ENCODE measurements at regions not wholly inside any gene's neighbourhood (a gene's known extent, or its start where the extent isn't known, plus 50 kb on each side); places are given as distances from the start of the nearest gene placed in this dataset.

DNA sequence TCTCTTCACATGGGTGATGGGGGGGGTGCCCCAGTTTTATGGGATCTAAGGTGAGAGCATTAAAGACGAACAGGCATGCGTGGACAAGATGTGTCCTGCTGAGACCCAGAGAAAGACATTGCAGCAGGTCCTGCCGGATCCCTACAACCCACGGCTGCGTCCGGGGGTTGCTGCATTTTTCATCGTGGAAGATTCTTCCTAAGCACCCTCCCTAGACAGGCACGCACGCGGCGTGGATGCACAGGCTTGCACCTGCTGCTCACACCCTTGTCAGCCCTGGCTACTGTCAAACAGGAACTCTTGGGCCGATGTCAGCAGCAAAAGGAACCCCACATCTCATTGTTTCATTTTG is 280.6 kb upstream of the RTL1 start:
- ATAC-seq: no peak

DNA sequence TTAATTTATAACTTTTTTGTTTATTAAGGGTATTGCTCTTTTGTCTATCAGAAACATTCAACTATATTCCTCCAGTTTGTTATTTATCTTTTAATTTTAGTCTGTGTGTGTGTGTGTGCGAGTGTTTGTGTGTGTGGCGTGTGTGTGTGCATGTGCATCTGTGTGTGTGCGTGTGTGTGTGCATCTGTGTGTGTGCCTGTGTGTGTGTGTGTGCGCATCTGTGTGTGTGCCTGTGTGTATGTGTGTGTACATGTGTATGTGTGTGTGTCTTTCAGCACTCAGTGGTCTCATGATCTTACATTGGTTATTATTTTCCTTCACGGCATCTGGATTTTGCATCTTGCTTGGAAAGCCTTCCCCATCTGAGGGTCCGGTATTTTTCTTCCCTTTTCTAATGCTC is 281.1 kb upstream of the RTL1 start:
- no peak for ATAC-seq

DNA sequence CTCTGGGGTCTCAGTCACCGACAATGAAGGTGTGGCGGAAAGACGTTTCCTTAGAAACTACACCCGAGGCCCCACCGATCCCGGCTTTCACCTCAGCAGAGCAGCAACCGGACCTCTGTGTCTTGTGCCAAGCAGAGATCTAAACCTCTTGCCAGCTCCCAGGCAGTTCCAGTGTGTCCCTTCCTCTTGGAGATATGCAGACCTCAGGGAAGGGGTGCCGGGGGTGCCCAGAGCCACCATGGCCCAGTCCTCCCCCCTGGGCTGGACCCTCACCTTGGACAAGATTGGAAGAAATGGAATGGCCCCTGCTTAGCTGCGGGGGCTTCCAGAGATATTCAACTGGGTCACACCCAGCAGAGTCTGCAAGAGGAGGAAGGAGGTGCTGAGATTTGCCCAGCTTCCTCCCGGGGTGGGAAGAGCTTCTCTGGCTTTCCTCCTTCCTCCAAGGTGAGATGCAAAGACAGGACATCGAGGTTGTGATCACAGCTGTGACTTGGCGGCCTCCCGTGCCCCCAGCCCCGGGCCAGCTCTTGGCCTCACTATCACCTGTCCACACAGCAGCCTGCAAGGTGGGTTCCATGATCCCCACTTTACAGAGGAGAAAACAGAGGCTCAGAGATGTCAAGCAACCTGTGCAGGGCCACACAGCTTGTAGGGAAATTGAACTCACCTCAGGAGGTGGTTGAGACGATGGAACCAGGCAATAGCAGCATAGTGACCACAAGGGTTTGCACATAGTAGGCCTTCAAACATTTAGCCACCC is 281.7 kb upstream of the RTL1 start:
- no peak for ATAC-seq

DNA sequence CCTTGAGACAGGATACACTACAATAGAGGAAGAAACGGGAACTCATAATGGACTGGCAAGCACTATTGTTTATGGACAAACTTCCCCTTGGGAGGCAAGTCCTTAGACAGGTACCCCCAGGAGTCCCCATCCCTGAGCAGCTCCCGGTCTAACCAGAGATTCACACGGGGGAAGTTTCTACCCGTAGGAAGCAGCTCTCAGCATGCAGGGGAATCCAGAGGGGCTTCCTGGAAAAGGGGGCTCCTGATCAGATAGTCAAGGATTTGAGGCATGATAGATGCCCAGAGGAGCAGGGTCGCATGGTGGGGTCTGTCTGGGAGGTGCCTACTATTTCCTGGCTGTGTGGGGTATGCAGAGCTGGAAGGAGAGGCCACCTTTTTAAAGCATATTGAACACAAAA is 282.4 kb upstream of the RTL1 start:
- ATAC-seq: no peak

DNA sequence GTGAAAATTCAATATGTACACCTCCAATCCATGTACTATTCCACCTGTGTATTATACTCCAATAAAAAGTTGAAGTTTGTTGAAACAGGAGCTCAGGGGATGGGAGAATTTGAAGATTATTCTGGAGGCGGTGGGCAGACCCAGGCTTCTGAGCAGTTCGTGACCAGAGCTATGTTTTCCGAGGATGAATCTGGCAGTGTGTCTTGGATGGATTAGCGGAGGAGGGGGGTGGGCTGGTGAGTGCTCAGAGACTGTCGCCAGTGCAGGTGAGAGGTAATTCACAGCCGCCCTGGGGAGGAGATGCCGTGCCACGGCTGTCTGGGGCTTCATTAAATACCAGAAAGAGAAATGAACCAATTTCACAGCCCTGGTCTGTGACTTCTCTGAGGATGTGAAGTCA is 283.0 kb upstream of the RTL1 start:
- ATAC-seq: no peak

DNA sequence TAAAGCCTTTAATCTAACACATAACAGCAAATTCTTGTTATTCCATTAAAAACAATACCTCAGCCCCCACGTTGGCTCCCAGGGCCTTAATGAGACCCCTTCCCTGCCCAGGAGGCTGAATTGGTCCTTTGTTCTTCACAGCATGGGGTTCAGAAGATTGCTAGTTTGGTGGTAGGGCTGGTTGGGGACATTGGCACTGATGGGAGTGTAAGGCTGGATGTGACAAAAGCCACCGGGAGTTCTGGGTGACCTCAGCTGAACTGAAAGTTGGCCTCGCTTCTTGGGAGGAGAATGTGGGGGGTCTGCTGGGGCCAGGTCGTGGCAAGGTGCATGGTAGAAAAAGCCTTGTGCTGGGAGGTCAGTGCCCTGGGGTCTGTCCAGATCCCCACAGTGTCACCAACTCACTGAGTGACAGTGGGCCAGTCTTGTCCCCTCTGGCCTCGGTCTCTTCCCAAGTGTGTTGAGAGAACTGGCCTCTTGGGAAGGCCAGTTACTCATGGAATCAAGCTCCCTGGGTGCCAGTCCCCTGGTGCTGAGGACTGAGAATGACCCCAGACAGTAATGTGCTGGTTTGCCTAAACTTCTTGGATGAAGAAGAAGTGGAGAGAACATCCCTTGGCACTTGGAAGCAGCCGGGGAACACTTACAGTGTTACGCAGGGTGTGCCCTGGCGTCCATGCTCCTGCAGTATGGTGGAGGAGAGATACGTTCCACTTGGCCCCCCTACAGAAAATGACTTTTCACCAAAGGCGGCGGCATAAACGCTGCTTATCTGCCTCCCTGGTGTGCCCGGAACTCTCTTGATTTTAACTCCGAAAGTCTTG is 283.7 kb upstream of the RTL1 start:
- ATAC-seq: no peak

DNA sequence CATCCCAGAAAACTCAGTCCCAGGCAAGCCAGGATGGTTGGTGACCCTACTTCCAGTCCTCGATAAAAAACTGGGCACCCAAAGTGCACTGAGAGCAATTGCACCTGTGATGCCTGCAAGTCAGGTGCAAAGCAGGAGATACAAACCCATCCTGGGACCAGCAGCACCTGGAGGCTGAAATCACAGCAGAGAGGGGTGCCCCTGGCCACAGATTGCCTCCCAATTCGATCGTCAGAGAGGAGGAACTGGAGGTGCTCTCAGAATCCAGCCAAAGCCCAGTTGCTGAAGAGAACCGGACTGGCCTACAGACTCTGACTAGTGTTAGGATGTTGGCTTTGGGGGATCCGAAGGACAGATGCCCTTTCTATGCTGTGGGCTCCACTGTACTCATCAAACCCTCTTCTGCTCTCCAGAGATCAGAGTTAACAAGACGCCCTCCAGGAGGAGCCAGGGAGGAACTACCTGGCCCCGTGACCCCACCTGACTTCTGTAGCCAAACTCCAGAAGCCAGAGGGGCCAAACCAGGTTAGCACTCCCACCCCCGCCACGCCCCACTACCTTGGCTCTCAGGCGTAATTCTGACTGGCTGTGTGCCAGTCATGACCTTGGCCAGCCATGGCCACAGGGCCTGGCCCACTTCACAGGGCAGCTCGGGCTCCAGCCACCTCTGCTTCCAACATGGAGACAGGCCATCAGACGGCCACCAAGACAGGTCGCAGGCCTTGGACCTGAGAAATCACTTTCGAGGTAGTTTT is 284.5 kb upstream of the RTL1 start:
- ATAC-seq: no peak

DNA sequence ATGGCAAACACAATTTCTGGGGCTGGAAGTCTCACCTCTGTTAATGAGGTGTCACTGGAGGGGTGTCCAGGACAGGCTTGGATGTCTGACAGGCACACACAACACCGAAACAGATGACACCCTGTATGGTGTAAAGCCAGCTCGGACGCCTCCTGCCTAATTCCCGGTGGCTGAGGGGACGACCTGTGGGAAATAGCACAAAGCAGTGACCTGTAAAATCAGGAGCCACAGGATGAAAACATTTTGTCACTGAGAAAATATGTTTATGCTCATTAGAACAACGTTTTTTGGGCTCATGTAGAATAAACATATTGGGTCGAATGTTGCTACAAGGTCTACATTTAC is 285.0 kb upstream of the RTL1 start:
- ATAC-seq: no peak

DNA sequence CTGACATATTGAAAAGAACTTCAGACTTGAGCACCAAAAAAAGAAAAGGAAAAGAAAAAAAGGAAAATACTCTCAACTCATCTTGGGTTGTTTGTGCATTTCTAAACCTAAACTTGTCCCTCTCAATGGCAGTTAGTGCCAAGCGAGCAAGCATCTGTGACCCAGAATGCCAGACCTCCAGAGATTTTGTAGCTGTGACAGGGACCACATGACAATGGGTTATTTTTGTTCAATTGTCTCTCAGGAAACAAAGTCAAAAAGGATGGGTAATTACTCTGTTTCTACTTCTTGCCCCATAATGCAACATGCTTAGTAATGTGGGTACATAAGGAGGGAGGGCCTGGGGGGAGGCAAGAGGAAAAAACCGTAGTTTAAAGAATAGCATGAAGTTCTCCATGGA is 285.7 kb upstream of the RTL1 start:
- no peak for ATAC-seq

DNA sequence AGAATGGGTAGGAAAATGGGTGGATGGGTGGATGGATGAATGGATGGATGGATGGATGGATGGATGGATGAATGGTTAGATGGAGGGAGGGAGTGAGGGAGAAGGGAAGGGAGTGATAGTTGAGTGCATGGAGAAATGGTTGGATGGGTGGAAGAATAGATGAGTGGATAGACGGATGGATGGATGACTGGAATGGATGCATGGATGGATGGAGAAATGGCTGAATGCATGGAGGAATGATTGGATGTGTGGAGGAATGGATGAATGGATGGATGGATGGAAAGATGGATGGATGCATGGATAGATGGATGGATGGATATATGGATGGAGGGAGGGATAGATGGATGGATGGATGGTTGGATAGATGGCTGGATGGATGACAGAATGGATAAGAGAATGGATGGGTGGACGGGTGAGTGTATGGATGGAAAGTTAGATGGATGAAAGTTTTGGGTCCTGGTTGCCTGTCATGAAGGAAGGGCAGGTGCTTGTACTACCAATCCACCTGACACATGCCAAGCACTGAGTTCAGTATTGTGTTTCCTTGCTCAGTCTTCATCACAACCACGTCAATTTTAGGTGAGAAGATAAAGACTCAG is 286.5 kb upstream of the RTL1 start:
- no peak for ATAC-seq

DNA sequence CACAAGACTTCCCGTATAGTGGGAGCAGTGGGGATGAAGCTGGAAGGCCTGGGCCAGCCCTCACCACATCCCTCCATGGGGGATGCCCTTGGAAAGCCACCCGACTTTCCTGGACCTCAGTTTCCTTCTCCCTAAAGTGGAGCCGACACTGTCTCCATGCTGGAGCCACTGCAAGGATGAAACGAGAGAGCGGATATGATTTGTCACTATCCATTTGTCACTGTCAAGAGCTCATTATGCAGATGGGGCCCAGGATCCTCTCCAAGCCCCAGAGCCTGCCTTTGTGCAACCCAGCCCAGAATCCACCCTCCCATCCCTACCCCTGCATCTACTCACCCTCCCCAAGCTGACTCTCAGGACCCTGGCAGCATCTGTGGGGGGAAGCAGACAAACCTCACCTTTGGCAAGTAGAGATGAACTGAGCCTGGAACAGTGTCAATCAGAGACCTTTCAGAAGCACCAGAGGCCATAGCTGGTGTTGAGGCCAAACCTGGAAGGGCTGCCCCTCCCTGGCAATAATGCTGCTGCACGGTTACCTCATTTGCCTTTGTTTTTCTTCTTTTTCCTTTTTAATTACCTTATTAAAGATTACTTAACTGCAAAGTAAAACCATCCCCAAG is 287.7 kb upstream of the RTL1 start:
- ATAC-seq: no peak

DNA sequence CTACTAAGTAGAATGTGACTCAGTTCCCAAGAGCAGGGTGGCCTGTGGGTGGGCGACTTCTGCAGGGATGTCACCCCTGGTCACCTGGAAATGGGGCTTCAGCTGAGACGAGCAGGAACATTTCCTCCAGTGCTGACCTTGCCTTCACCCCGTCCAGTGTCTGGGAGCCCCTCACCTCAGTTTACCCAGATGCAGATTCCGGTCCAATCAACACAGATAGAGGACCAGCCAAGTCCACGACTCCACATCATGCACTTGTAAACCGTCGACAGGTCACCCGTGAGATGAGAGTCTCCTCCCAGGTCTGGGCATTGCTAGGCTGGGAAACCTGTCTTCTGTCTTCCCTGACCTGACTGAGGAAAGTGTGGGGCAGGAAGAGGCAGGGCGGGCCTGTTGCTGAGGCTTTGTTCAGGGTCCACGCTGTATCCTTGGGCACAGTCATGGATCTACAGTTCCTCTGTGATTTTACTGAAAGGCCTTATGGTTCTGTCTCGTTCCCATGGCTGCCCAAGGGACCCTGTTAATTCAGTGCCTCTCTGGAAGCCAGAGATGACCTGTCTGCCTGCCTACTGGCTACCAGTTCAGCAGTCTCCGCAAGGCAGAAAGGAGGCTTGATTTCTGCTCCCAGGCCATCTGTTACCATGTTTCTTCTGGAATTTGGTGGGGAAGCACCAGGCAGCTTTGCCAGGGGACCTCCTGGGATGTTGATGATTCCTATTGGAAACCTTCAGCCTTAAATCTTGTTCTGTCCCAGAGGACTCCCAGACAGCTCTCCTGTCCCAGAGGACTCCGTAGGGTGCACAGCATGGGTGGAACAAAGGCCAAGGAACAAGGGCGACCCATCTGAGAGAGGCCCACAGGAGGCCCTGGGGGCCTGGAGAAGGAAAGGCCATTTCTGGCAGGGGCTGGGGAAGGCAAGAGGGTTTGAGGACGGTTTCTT is 288.5 kb upstream of the RTL1 start:
- no peak for ATAC-seq

DNA sequence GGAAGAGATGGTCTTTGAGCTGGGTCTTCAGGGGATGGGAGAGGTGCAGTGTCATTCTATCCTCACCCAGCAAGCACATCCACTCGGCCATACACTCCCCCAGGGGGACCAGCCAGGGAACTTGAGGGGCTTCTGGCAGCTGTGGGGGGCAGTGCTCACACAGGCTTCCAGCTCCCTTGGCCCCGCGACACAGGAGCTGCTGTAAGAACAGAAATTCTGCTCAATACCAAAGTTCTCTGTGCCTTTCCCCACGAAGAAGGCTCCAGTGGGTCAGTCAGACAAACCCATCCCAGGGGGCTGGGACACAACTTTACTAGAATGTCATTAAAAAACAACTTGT is 289.1 kb upstream of the RTL1 start:
- ATAC-seq: no peak

DNA sequence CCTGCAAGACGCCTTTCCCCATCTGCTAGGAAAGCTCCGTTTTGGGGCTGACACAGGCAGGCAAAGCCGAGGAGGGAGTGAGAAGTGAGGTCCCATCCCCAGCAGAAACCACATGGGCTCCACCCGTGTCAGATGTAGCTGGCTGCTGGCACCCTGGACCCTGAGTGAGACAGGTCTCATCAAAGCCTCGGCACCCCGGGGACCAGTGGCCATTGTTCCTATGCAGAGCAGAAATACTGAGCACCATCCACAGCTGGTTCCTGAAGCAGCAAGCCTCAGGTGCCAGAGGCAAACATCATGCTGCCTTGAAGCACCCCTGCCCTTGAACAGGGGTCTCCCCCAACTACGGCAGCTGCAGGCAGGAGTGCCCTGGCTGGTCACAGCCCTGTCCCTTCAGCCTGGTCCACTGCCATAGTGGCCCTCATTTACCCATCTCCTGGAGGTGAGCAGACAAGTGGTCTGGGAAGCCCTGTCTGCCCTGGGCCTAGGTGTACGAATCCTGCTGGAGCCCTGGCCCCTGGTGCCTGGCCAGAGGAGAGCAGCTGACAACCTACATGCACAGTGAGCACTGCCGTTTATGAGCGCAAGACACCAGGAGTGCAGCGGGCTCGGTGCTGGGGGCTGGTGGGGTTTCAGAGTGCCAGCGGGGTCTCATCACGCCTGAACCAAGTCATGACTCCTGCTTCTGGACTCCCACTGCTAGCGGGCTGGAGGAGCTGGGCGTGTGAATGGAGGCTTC is 289.8 kb upstream of the RTL1 start:
- ATAC-seq: no peak

DNA sequence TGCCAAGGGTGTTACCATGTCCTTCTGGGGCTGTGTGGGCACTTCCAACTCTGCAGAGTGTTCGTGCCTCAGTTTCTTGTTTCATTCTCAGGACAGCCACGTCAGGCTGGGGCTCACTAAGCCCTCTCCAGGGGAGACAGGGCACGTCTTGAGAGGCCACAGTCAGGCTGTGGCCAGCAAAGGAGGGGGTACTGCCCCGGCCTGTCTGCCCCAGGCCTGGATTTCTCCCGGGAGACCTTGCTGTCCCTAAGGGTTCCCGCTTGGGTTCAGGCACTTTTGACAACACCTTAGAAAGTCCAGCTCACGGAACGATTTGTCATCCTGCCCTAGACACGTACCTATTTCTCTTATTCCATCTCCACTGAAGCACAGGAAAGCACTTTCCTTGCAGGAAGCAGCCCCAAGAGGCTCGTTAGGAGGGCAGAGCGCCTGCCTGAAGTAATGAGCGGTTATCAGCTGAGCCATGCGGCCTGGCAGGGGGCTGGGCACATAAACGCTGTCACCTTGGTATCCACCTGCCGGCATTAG is 290.4 kb upstream of the RTL1 start:
- ATAC-seq: no peak

DNA sequence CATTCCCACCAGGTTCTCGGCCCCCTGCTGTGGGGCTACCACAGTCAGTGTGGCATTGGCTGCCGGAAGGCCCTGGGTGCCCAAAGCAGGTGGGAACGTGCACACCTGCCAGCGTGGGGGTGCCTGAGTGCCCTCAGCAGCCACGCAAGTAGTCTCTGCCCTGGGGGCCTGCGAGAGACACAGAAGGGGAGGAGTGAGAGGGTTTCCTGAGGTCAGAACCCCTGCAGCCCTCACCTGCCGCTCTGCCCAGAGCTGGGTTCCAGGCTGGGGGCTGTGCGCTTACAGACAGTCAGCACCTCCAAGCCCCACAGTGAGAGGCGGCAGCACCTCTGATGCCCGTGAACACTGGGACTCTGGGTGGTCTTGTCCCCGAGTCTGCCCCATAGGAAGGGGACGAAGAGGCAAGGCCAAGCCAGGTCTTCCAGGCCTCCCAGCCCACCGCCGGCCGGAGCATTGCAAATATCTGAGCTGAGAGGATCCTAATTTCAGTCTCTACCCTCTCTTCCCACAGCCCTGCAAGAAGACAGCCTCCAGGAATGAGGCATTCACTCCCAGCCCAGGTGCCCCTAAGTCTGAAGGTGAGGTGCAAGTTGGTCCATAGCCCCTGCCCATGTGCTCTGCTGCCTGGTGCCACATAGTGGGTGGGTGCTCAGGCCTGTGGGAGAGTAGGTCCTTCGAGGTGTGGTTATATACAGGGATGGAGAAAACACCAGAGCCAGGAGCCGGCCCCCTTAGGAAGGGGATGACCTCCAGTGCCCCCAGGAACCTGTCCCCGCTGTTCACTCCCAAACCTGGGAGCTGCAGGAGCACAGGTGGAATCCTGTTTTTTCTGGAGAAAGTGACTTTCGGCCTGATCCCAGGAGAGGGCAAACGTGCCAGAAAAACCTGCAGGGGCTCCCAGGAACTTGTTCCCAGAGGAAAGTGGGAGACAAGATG is 291.1 kb upstream of the RTL1 start:
- ATAC-seq: no peak

DNA sequence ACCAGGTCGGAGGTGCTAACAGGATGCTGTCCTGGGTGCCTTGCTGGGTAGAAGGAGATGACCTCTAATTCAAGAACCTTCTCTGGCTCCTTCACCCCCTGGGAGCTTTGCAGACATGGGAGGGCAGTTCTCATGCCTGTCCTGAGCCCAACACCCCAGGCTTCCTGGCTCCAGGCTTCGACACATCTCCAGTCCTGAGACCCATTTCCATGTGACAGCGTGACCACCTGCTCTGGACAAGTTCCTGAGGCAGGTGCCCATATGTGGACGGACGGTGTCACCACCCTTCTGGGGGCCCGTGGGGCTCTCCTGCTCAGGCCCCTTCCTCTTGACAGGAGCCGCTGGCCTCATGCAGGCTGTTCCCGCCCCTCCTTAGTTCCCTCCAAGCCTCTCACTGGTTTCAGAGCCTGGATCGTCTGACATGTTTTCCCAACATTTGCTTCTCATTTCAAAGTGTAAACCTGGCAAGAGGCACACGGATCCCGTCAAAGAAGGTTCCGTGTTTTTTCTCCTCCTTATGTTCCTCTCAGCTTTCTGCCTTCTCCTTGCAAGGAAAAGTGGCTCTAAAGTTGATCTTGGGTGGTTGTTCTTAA is 291.9 kb upstream of the RTL1 start:
- ATAC-seq: no peak

DNA sequence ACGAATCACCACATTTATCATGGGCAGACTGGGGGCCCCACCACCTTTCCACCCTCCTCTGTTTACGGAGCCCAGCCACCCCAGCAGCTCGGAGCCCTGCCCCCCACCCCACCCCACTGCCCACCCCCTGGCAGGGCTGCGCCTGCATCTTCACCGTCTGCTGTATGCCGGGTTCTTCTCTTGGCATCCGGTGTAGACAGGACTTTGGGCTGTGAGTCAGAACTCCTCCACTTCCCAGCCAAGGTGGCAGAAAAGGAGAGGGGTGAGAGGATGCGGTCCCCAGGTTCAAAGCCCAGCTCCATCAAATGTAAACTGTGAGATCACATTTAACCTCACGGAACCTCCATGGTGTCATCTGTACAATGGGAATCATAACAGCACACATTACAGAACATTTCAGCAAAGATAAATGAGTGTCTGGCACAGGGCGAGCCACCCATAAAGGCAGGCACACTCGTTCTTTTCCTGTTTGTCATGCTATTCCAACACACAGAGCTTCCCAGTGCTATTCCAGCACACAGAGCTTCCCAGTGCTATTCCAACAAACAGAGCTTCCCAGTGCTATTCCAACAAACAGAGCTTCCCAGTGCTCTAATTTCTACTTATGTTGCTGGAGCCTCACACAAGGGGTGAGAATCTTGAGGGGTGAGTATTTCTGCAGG is 292.7 kb upstream of the RTL1 start:
- no peak for ATAC-seq

Data from esophagus mucosa (tissue), 1 donor.